HG03066 (cell line): ENCODE measurements at regions not wholly inside any gene's neighbourhood (a gene's known extent, or its start where the extent isn't known, plus 50 kb on each side); places are given as distances from the start of the nearest gene placed in this dataset.
A peak's percentile ranks its signal among the peaks of the same experiment; 100 is the strongest.

Experiments used
- ATAC-seq: cut with Tn5 transposase; IDR thresholded peaks from one replicate; pipeline ENCODE4 v1.9.1; 2021; ENCODE audit warnings: low read depth; ENCODE audit not compliant: unreplicated experiment

- no peak for ATAC-seq
Measured at GRCh38 chr13:108156749-108157148, 58.6 kb downstream of the LIG4 start.

DNA sequence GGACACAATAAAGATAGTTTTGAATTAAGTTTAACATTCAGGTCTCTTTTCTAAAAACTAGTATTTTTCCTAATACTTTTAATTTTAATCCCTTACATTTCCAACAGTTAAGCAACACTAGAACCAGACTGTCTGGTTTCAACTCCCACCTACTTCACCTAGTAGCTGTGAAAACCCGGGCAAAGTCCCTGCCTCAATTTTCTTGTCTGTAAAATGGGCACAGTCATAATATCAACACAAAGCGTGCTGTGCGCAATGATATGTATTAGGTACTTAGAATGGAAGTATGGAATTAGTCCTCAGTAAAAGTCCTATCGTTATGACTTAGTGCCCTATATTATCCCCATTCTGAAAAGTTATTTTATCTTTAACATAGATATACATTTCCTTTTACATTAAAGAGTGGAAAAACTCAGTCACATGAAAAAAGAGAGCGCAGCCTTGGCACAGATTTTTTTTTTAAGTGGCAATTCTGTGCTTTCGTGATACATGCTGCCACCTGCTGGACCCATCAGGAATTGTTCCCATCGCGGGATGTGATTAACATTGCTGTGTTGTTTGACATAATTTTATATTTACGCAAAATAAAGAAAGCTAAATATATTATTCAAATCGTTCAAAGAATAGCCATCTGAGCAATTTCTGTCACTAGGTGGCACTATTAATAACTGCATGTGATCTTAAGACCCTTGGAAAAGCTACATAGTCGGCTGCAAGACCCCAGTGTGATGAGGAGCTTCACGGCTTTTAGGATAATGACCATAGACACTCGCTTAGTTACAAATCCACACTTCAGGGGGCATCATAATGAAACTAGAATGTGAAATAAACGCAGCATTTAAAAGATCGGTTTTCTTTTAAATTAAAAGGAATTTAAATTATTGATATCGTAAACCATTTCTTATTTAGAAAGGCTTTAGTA lies 59.9 kb downstream of the LIG4 start:
- ATAC-seq = peak; percentile 67

DNA sequence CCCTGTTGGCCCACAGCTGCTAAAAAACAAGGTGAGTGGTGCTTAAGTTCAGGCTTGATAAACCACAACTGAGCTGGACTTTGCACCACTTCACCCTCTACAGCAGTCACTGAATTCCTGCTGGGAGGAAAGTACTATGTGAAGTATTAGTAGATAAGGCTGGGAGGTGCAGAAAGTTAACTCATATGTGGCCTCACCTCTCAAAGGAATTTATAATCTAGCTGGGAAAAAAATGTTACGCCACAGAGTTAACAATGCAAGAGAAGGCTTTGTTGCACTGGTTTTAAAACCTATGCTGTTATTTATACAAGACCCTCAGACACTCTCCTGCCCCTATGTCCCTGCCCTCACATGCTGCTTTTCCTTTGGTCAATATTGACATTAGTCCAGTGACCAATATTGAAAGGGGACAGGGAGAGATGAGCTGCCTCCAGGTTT lies 60.9 kb downstream of the LIG4 start:
- ATAC-seq = no peak

DNA sequence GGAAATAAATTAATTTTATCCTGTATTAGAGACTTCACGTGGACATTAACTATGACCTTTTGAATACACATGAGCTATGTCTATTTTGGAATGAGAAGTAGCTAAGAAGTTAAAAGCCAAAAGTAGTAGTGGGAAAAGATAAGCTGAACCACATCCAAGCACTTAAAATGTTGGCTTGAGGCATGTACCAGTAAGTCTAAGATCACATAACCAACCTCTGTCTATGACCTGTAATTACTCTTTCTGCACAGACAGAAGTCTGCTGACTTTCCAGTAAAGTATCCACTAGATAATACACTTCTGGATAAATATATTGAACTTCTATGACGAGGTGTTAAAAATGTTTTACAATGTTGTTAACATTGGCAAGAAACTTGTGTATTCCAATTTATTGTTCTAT lies 68.7 kb downstream of the LIG4 start:
- no peak for ATAC-seq

DNA sequence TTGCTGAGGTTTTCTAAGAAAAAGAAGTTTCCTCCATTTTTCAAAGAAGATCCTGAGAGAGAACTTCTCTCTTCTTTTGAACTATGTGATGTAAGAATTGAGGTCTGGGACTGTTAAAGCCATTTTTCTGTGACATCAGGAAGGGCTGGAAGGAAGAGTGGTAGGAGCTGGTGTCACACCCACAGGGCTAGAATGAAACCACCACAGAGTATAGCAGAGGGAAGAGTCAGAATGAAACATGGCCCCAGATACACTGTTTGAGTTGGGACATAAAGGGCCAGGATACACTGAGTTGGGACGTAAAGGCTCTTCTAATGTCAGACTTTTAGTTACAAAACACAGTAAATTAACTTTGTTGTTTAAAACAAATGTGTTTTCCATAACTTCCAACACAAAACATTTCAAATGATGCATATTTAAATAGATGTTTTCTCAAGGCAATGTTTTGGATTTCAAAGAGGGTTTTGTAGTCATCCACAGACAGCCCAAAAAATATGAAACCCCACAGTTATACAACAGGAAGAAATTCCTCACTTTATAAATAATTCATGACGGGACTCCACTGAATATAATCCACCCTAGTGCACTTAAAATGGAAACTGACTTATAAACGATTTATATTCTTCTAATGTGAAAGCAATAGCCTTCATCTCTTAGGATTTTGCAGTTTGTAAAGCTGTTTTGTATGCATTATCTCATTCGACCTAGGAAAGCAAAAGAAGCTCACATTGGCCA lies 72.5 kb downstream of the LIG4 start:
- ATAC-seq = no peak

GRCh38 chr13:108137176-108137575 lies 78.2 kb downstream of the LIG4 start:
- no peak for ATAC-seq

- no peak for ATAC-seq
Measured at GRCh38 chr13:108127406-108127805, 87.9 kb downstream of the LIG4 start.

DNA sequence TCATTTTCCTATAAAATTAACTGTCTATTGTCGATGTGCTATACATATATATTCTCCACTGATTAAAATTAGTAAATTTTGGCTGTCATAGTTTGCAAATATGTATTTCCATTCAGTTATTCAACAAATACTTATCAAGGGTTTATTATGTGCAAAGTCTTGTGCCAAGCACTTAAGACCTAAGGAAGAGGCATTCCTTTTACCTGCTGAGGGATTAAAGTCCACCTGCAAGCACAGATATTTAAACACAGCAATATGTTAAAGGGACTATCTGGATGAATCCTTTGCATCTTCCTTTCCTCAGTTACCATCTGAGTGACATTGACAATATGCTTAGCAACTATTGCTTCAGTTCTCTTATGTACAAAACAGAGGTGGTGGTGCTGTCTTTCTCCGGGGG lies 89.3 kb downstream of the LIG4 start:
- no peak for ATAC-seq

- ATAC-seq = no peak
Measured at GRCh38 chr13:108121406-108121805, 93.9 kb downstream of the LIG4 start.

- ATAC-seq = no peak
Measured at GRCh38 chr13:108120856-108121255, 94.5 kb downstream of the LIG4 start.

- ATAC-seq = no peak
Measured at GRCh38 chr13:108120302-108120701, 95.0 kb downstream of the LIG4 start.

GRCh38 chr13:108115738-108116137 lies 99.6 kb downstream of the LIG4 start:
- ATAC-seq = no peak

- no peak for ATAC-seq
Measured at GRCh38 chr13:108113407-108113806, 101.9 kb downstream of the LIG4 start.

DNA sequence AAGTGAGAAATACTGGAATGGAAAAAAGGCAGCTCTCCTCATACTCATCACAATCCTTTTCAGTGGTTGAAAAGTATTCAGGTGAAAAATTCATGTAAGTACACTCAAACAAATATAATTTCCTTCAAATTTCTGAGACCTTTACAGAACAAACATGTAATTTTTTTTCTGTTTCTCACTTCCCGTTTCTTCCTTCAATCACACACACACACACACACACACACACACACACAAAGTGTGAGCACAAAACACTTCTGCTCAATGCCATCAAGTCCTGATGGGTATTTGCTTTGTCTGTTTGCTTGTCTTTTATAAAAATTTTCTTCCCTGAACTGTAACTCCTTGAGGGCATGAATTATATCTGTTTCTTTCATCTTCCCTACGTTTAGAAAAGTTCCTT lies 110.6 kb downstream of the LIG4 start:
- no peak for ATAC-seq

- no peak for ATAC-seq
Measured at GRCh38 chr13:108102771-108103170, 112.6 kb downstream of the LIG4 start.

- ATAC-seq = no peak
Measured at GRCh38 chr13:108096301-108096915, 118.9 kb downstream of the LIG4 start.

DNA sequence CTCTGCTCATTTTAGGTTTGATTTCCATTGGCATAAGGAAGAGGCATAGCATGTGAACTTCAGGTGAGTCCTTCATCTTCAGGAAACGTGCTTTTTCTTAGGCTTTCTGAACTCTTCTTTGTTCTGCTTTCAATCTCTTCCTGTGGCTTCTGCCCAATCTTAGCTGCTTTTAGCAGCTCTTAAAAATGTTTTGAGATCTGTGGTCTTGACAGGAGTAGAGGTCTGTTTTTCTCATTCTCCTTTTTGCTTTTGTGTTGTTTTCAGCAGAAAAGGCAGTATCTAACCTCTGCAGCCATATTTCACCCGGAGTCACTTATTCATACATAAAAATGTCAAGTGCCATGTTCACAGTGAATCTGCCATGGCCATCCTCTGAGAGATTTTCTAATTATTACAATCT lies 120.3 kb downstream of the LIG4 start:
- no peak for ATAC-seq

DNA sequence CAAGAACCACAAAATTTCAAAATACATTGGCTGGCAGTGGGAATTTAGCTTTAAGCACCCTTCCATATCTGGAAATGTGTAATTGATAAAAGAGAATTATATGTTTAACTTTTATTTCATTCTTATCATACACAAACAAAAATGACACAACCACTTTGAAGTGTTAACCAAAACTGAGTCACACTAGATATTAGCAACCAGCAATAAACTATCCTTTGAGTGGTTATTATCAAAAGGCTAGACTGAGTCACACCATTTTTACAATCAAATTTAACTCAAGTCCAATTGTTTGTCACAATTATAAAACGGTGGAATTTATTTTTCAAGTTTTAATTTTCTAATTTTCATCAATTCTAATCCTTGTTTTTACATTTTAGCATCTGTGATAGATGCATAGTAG lies 121.7 kb downstream of the LIG4 start:
- ATAC-seq = no peak

DNA sequence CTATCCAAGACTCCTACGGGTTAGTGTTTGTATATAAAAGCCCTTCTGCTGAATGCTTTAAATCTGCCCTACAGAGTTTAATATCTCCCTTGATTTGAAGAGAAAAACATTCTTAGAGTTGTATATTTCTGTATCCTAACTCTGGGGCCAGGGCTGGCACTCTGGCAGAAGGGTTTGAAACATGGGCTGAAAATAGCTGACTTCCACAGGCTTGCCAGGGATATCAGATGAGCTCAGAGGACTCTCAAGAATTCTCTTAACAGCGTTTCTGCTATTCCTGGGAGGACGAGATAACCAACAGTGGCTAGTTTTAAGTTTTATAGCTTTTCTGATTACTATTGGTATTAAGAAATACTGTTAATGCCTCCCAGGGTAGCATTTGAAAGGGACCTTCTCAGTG lies 127.5 kb downstream of the LIG4 start:
- ATAC-seq = no peak

GRCh38 chr13:108086678-108087077 lies 128.7 kb downstream of the LIG4 start:
- no peak for ATAC-seq

DNA sequence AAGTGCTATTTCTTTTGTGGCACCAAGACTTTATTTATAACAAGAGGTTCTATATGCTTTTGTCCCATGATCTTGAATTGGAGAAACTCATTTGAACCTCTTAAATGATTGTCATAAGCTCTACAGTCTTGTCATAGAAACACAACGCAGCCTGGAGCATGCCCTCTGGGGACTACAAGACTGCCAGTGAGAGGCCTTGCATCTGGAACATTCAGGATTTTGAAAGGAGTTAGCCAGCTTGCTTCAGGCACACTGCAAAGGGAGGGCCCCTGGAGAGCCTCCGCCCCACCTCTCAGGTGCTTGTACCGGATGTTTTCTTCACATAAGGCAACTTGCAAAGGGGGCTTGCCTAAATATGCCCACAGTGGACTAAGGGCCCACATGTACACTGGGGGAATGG lies 130.5 kb downstream of the LIG4 start:
- ATAC-seq = no peak
